ENCODE measurements at regions not wholly inside any gene's neighbourhood (a gene's known extent, or its start where the extent isn't known, plus 50 kb on each side); places are given as distances from the start of the nearest gene placed in this dataset.

DNA sequence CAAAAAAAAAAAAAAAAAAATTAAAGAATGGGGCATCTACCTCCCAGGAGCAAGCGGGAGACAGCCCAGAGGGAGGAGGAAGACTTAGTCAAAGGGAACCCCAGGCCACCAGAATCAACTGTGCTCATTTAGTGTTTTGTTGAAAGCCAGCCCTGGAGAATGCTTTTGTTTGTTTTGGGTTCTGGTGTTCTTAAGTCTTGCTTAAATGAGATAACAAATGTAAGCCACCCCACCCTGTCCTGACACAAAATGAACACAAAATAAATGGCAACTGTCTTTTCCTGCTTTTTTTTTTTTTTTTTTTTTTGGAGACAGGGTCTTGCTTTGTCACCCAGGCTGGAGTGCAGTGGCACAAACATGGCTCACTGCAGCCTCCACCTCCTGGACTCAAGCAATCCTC is 165.0 kb upstream of the JARID2 start:
- TF ChIP-seq EZH2 (IDR thresholded peaks at IDR 0.05; ENCODE audit: insufficient read depth, poor library complexity, severe bottlenecking) (no peak), EZH2phosphoT487 (IDR thresholded peaks at IDR 0.05; ENCODE audit: insufficient read depth, low read depth) (no peak)

Measured in GM23248 (cell line).